Stomach (tissue), 4 donors: ENCODE measurements at regions not wholly inside any gene's neighbourhood (a gene's known extent, or its start where the extent isn't known, plus 50 kb on each side); places are given as distances from the start of the nearest gene placed in this dataset.

Experiments used
- EP300 ChIP-seq: sonication (generic); formaldehyde crosslinking; IDR thresholded peaks from one replicate; pipeline ENCODE4 v1.6.1; 2017; ENCODE audit warnings: antibody characterized with exemption
- POLR2A ChIP-seq, 4 donors: fragments of 450-650 bp; IDR thresholded peaks; one replicate each; pipeline ENCODE4 v1.6.1; 2016; ENCODE audit warnings: antibody characterized with exemption in 4 of 4, control low read depth in 2 of 4, mild to moderate bottlenecking in 1 of 4, moderate library complexity in 1 of 4
- POLR2AphosphoS5 ChIP-seq, 3 donors: sonication (generic); formaldehyde crosslinking; IDR thresholded peaks; one replicate each; pipeline ENCODE4 v1.6.1; 2016; ENCODE audit warnings: antibody characterized with exemption in 3 of 3
- TF ChIP-seq, protein P1 (sequence below), 7 experiments: fragments of 450-650 bp in 4 of 7; fragments of 200-600 bp in 3 of 7; sonication (generic) in 3 of 7; IDR thresholded peaks; one replicate each; pipeline ENCODE4 v1.5.1; 2016 to 2019; ENCODE audit warnings: antibody characterized with exemption in 7 of 7, control low read depth in 2 of 7, mild to moderate bottlenecking in 1 of 7

DNA sequence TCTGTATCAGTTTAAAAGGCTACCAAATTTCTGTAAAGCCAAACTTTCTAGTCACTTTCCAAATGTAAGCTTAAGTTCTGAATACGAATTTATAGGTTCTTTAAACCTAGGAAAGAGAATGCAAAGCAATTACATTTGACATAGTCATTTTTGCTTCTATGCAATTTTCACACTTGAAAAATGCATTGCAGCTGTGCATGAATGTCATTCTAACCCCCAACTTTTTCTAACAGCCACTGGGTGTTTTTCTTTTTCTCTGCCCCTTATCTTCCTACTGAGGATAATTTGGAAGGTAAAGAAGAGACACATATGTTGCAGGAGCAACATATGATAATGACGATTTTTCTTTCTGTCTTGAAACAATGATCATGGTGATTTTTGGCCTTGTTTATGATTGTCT, 537.5 kb downstream of the SPRY1 start:
- TF ChIP-seq, protein P1, sequence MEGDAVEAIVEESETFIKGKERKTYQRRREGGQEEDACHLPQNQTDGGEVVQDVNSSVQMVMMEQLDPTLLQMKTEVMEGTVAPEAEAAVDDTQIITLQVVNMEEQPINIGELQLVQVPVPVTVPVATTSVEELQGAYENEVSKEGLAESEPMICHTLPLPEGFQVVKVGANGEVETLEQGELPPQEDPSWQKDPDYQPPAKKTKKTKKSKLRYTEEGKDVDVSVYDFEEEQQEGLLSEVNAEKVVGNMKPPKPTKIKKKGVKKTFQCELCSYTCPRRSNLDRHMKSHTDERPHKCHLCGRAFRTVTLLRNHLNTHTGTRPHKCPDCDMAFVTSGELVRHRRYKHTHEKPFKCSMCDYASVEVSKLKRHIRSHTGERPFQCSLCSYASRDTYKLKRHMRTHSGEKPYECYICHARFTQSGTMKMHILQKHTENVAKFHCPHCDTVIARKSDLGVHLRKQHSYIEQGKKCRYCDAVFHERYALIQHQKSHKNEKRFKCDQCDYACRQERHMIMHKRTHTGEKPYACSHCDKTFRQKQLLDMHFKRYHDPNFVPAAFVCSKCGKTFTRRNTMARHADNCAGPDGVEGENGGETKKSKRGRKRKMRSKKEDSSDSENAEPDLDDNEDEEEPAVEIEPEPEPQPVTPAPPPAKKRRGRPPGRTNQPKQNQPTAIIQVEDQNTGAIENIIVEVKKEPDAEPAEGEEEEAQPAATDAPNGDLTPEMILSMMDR (IDR thresholded peaks at IDR 0.05): no peak
- TF ChIP-seq POLR2AphosphoS5 (IDR thresholded peaks at IDR 0.05): no peak
- no peak for TF ChIP-seq POLR2A (IDR thresholded peaks at IDR 0.05)
- no peak for TF ChIP-seq EP300
